H1 (cell line): ENCODE measurements at regions not wholly inside any gene's neighbourhood (a gene's known extent, or its start where the extent isn't known, plus 50 kb on each side); places are given as distances from the start of the nearest gene placed in this dataset.

ENCODE experiments used
- CREB1 ChIP-seq: IDR thresholded peaks from 2 replicates; pipeline ENCODE4 v1.6.1; 2012; ENCODE audit warnings: inconsistent platforms
- EP300 ChIP-seq, 2 experiments: IDR thresholded peaks; 1 replicate in 1 of 2; 2 replicates in 1 of 2; pipeline ENCODE4 v1.6.1; 2011 to 2012; ENCODE audit warnings: low read depth in 2 of 2, low read length in 2 of 2, mild to moderate bottlenecking in 2 of 2, borderline replicate concordance in 1 of 2, inconsistent platforms in 1 of 2, moderate library complexity in 1 of 2
- POLR2A ChIP-seq, 2 experiments: IDR thresholded peaks; 1 replicate in 1 of 2; 2 replicates in 1 of 2; pipeline ENCODE4 v1.6.1; 2011; ENCODE audit warnings: low read depth in 2 of 2, low read length in 2 of 2, mild to moderate bottlenecking in 2 of 2; ENCODE audit errors: control extremely low read depth in 1 of 2
- POLR2AphosphoS5 ChIP-seq: IDR thresholded peaks from 2 replicates; pipeline ENCODE4 v1.6.1; 2011; ENCODE audit warnings: low read depth, low read length
- RAD21 ChIP-seq, 2 experiments: IDR thresholded peaks in 1 of 2; conservative IDR thresholded peaks in 1 of 2; 2 replicates each; pipeline ENCODE4 v1.6.1; 2011; ENCODE audit warnings: low read depth in 2 of 2, low read length in 2 of 2, improper control_type of control experiment in 1 of 2, inconsistent platforms in 1 of 2, mild to moderate bottlenecking in 1 of 2, moderate library complexity in 1 of 2
- RBBP5 ChIP-seq: IDR thresholded peaks from 2 replicates; pipeline ENCODE4 v1.7.1; 2012; ENCODE audit warnings: low read depth, mild to moderate bottlenecking, inconsistent platforms, low read length, moderate library complexity, borderline replicate concordance
- RNF2 ChIP-seq: fragments of 200-900, 300-1000 bp; sonication (generic); IDR thresholded peaks from 2 replicates; pipeline ENCODE4 v1.7.1; 2016; ENCODE audit warnings: borderline replicate concordance, low read depth, mild to moderate bottlenecking, antibody characterized with exemption, low read length; ENCODE audit not compliant: poor library complexity, severe bottlenecking; ENCODE audit errors: missing control alignments
- TF ChIP-seq, protein P1 (sequence below), 3 experiments: IDR thresholded peaks; 1 replicate in 2 of 3; 2 replicates in 1 of 3; pipeline versions ENCODE4 v1.5.1 to v1.6.1; 2011; ENCODE audit warnings: low read length in 3 of 3, mild to moderate bottlenecking in 3 of 3, inconsistent platforms in 2 of 3, low read depth in 1 of 3, moderate library complexity in 1 of 3; ENCODE audit not compliant: insufficient read depth in 1 of 3; ENCODE audit errors: control extremely low read depth in 1 of 3

GRCh38 chr17:72413077-72414031 lies 292.5 kb downstream of the SOX9 start:
- no peak for TF ChIP-seq RAD21 (IDR thresholded peaks at IDR 0.05 in 1 of 2, conservative IDR thresholded peaks at IDR 0.05 in 1 of 2; ENCODE audit: low read depth in 2 of 2, low read length in 2 of 2)
- TF ChIP-seq, protein P1, sequence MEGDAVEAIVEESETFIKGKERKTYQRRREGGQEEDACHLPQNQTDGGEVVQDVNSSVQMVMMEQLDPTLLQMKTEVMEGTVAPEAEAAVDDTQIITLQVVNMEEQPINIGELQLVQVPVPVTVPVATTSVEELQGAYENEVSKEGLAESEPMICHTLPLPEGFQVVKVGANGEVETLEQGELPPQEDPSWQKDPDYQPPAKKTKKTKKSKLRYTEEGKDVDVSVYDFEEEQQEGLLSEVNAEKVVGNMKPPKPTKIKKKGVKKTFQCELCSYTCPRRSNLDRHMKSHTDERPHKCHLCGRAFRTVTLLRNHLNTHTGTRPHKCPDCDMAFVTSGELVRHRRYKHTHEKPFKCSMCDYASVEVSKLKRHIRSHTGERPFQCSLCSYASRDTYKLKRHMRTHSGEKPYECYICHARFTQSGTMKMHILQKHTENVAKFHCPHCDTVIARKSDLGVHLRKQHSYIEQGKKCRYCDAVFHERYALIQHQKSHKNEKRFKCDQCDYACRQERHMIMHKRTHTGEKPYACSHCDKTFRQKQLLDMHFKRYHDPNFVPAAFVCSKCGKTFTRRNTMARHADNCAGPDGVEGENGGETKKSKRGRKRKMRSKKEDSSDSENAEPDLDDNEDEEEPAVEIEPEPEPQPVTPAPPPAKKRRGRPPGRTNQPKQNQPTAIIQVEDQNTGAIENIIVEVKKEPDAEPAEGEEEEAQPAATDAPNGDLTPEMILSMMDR (IDR thresholded peaks at IDR 0.05; ENCODE audit: control extremely low read depth in 1 of 3, insufficient read depth in 1 of 3, low read depth in 1 of 3, low read length in 3 of 3) = no peak
- TF ChIP-seq POLR2A (IDR thresholded peaks at IDR 0.05; ENCODE audit: control extremely low read depth in 1 of 2, low read depth in 2 of 2, low read length in 2 of 2) = no peak
- no peak for TF ChIP-seq CREB1
- no peak for TF ChIP-seq EP300 (IDR thresholded peaks at IDR 0.05; ENCODE audit: borderline replicate concordance in 1 of 2, low read depth in 2 of 2, low read length in 2 of 2)
- no peak for TF ChIP-seq RNF2
- no peak for TF ChIP-seq POLR2AphosphoS5
- no peak for TF ChIP-seq RBBP5
